RWPE2 (cell line): ENCODE measurements at regions not wholly inside any gene's neighbourhood (a gene's known extent, or its start where the extent isn't known, plus 50 kb on each side); places are given as distances from the start of the nearest gene placed in this dataset.

Experiments
- ATAC-seq: fragments of 200-7000 bp; cut with Tn5 transposase; 3 replicates; pipeline ENCODE4 v1.9.1; 2021; ENCODE audit warnings: low read depth
- DNase-seq: peaks from one replicate; pipeline ENCODE4 v3.0.0-alpha.2; 2020; ENCODE audit warnings: low spot score
- H3K27ac ChIP-seq: fragments of 450-650 bp; 2 replicates; pipeline ENCODE4 v1.5.1; 2017; ENCODE audit warnings: mild to moderate bottlenecking; ENCODE audit not compliant: poor library complexity, severe bottlenecking
- H3K27me3 ChIP-seq: fragments of 250-450 bp; sonication (Bioruptor Pico); 2 replicates; pipeline ENCODE4 v1.5.1; 2021; ENCODE audit warnings: mild to moderate bottlenecking, moderate library complexity; ENCODE audit not compliant: insufficient read depth, poor library complexity, severe bottlenecking
- H3K36me3 ChIP-seq: fragments of 250-450 bp; sonication (Bioruptor Pico); 2 replicates; pipeline ENCODE4 v1.5.1; 2020; ENCODE audit warnings: low read depth, mild to moderate bottlenecking, moderate library complexity
- H3K4me1 ChIP-seq: fragments of 250-450 bp; sonication (Bioruptor Pico); 2 replicates; pipeline ENCODE4 v1.5.1; 2021; ENCODE audit warnings: mild to moderate bottlenecking, moderate library complexity; ENCODE audit not compliant: insufficient read depth, poor library complexity, severe bottlenecking
- H3K4me3 ChIP-seq: fragments of 250-450 bp; sonication (Bioruptor Pico); 2 replicates; pipeline ENCODE4 v1.5.1; 2021; ENCODE audit warnings: mild to moderate bottlenecking, moderate library complexity; ENCODE audit not compliant: severe bottlenecking
- H3K9me3 ChIP-seq: fragments of 250-450 bp; sonication (Bioruptor Pico); 2 replicates; pipeline ENCODE4 v1.5.1; 2021; ENCODE audit warnings: mild to moderate bottlenecking, moderate library complexity; ENCODE audit not compliant: severe bottlenecking
- TF ChIP-seq, protein P1 (sequence below): fragments of 450-650 bp; IDR thresholded peaks from one replicate; pipeline ENCODE4 v1.5.1; 2017; ENCODE audit warnings: mild to moderate bottlenecking, moderate library complexity; ENCODE audit not compliant: poor library complexity, severe bottlenecking

DNA sequence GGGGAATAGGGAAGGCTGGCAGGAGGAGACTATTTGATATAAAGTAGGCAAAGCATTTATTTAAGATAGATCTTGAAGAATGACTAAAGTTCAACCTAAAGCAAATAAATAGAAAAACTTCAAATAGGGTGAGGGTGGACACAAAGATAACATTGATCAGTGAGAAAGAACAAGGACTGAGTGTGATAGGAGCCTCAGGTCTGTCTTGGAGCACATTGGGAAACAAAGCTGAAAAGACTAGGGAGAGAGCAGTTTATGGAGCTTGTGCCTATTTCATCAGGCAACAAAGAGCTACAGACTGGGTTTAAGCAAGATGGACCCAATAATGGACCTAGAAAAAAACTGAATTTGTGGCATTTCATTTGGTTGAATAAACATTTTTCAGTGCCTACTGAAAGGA lies 425.6 kb downstream of the SMARCA1 start:
- Histone ChIP-seq H3K4me3 (no peak overlapping the region), H3K36me3 (no peaks in the 10 kb centered on the region), H3K4me1 (no peaks in the 10 kb centered on the region), H3K9me3 (no peaks in the 10 kb centered on the region), H3K27ac (no peak overlapping the region), H3K27me3 (no peaks in the 10 kb centered on the region)
- no peak for DNase-seq
- TF ChIP-seq, protein P1, sequence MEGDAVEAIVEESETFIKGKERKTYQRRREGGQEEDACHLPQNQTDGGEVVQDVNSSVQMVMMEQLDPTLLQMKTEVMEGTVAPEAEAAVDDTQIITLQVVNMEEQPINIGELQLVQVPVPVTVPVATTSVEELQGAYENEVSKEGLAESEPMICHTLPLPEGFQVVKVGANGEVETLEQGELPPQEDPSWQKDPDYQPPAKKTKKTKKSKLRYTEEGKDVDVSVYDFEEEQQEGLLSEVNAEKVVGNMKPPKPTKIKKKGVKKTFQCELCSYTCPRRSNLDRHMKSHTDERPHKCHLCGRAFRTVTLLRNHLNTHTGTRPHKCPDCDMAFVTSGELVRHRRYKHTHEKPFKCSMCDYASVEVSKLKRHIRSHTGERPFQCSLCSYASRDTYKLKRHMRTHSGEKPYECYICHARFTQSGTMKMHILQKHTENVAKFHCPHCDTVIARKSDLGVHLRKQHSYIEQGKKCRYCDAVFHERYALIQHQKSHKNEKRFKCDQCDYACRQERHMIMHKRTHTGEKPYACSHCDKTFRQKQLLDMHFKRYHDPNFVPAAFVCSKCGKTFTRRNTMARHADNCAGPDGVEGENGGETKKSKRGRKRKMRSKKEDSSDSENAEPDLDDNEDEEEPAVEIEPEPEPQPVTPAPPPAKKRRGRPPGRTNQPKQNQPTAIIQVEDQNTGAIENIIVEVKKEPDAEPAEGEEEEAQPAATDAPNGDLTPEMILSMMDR = no peak
- no peak for ATAC-seq

DNA sequence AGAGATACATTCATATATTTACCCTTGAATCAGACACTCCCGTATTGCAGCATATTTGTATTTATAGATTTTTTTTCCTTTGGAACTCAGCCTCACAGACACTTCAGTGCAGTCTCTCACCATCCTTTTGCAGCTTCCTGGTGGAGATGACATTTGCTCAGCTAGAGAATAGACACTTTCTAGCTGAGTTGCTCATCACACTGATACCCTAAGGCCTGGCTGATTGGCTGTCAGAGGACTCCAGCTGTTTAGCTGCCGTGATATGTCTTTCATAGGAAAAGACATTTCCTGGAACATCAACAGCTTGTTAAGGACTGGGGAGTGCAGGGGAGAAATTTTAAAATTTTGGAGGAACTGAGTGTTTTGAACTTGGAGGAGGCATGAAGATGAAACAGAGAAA lies 429.6 kb downstream of the SMARCA1 start:
- H3K27ac ChIP-seq = no peak overlapping the region

DNA sequence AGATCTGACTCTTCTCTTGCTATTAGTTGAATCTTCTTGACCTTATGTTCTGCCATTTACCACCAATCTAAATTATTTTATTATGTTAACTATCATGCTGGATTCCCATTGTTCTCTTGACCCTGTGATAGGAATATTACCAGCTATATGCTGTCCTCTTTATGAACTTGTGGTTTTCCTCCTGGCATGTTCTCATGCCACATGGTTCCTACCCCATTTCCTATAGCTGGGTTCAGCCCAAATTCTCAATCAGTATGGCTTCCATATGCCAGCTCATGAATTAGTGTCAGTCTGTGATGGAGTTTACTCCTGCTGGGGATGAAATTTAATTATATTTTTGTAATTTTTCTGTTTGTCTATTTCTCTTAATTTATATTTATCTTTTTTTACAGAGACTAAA lies 430.5 kb downstream of the SMARCA1 start:
- Histone ChIP-seq H3K4me3 (no peak overlapping the region), H3K36me3 (no peaks in the 10 kb centered on the region), H3K9me3 (no peaks in the 10 kb centered on the region), H3K4me1 (no peaks in the 10 kb centered on the region), H3K27me3 (no peaks in the 10 kb centered on the region), H3K27ac (no peak overlapping the region)
- ATAC-seq = no peak
- DNase-seq = no peak
- TF ChIP-seq, protein P1 = no peak

More for the DNA sequence above, 429.6 kb downstream of the SMARCA1 start:
- DNase-seq = no peak
- H3K27me3 ChIP-seq = no peaks in the 10 kb centered on the region
- TF ChIP-seq, protein P1 = no peak
- H3K4me3 ChIP-seq = no peak overlapping the region
- H3K9me3 ChIP-seq = no peaks in the 10 kb centered on the region
- H3K36me3 ChIP-seq = no peaks in the 10 kb centered on the region
- ATAC-seq = no peak
- no peaks in the 10 kb centered on the region for H3K4me1 ChIP-seq

DNA sequence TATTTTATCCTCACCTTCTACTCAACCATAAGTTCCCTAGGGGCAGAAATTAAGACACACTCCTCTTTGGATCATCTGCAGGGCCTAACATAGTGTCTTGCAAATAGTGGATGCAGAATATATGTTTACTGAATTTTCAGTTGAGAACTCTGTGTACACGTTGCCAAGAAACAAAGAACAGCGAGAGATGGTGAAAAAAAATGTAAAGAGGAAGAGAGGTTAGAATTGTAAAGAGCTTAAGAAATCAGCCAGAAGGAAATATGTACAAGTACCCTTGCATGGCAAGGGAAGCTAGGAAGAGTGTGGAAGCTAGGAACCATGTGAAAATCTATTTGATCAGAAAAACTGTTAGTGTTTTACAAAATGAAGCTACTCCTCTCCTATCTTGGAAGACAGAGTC lies 431.0 kb downstream of the SMARCA1 start:
- no peaks in the 10 kb centered on the region for H3K9me3 ChIP-seq
- no peaks in the 10 kb centered on the region for H3K4me1 ChIP-seq
- H3K36me3 ChIP-seq = no peaks in the 10 kb centered on the region
- DNase-seq = no peak
- no peaks in the 10 kb centered on the region for H3K27me3 ChIP-seq
- H3K27ac ChIP-seq = no peak overlapping the region
- no peak for ATAC-seq
- H3K4me3 ChIP-seq = no peak overlapping the region
- TF ChIP-seq, protein P1 = no peak

DNA sequence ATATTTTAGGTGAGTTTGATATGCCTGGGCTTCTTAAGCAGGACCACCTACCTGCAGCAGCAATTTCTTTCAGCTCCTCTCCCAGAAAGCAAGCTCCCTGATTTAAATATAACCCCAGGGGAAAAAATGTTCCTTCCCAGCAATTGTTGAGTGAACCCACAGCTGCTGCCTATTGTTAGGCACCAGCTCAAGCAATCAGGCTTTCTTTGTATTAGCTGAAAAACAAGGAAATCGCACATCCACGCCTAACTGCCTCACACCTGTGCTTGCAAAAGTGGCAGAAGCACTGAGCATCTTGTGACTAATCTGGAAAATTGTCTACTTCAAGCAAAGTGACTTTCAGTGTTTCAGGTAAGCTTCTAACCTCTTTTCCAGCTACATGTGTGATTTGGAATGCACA lies 432.2 kb downstream of the SMARCA1 start:
- TF ChIP-seq, protein P1 = no peak
- Histone ChIP-seq H3K9me3 (no peaks in the 10 kb centered on the region), H3K36me3 (no peaks in the 10 kb centered on the region), H3K27me3 (no peaks in the 10 kb centered on the region), H3K4me1 (no peaks in the 10 kb centered on the region), H3K4me3 (no peak overlapping the region), H3K27ac (no peak overlapping the region)
- ATAC-seq = no peak
- no peak for DNase-seq
